ENCODE measurements at regions not wholly inside any gene's neighbourhood (a gene's known extent, or its start where the extent isn't known, plus 50 kb on each side); places are given as distances from the start of the nearest gene placed in this dataset.

- TF ChIP-seq CTCF (conservative IDR thresholded peaks at IDR 0.05), result no peak
- TF ChIP-seq ZFX (IDR thresholded peaks at IDR 0.05), result no peak
These were observed 203.6 kb downstream of the SNX18 start for GRCh38 chr5:54721116-54721515.

GRCh38 chr5:54720341-54720740 is 202.8 kb downstream of the SNX18 start:
- no peak for TF ChIP-seq CTCF (conservative IDR thresholded peaks at IDR 0.05)
- no peak for TF ChIP-seq ZFX (IDR thresholded peaks at IDR 0.05)
- no peak overlapping the region for H3K27ac ChIP-seq

More at GRCh38 chr5:54721116-54721515, 203.6 kb downstream of the SNX18 start:
- no peak overlapping the region for H3K27ac ChIP-seq

- H3K27ac ChIP-seq, result no peak overlapping the region
These were observed 202.1 kb downstream of the SNX18 start for GRCh38 chr5:54719384-54720283.

GRCh38 chr5:54718656-54719055 is 201.1 kb downstream of the SNX18 start:
- no peak overlapping the region for H3K27ac ChIP-seq
- TF ChIP-seq CTCF (conservative IDR thresholded peaks at IDR 0.05) (no peak), ZFX (IDR thresholded peaks at IDR 0.05) (no peak)

More at GRCh38 chr5:54719384-54720283, 202.1 kb downstream of the SNX18 start:
- no peak for TF ChIP-seq CTCF (conservative IDR thresholded peaks at IDR 0.05)
- no peak for TF ChIP-seq ZFX (IDR thresholded peaks at IDR 0.05)

DNA sequence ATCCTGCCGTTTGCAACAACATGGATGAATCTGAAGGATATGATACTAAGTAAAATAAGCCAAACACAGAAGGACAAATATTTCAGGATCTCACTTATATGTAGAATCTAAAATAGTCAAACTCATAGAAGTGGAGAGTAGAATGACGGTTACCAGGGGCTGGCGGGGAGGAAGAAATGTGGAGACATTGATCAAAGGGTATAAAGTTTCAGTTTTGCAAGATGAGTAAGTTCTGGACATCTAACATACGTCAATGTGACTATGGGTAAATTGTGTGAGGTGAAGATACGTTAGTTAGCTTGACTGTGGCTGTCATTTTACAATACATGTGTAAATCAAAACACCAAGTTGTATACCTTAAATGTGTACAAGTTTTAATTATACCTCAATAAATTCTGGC is 200.3 kb downstream of the SNX18 start:
- no peak overlapping the region for H3K27ac ChIP-seq
- TF ChIP-seq CTCF (conservative IDR thresholded peaks at IDR 0.05), result no peak
- no peak for TF ChIP-seq ZFX (IDR thresholded peaks at IDR 0.05)

DNA sequence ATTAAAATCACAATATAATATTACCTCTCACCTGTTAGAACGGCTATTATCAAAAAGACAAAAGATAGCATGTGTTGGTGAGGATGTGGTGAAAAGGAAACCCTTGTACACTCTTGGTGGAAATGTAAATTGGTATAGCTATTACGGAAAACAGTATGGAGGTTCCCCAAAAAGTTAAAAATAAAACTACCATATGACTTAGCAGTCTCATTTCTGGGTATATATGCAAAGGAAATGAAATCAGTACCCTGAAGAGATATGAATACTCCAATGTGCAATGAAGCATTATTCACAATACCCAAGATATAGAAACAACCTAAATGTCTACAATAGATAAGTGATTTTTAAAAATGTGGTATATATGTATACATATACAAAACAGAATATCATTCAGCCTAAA is 199.9 kb downstream of the SNX18 start:
- H3K27ac ChIP-seq, result no peak overlapping the region

More for the DNA sequence above, 199.9 kb downstream of the SNX18 start:
- TF ChIP-seq ZFX (IDR thresholded peaks at IDR 0.05) (no peak), CTCF (conservative IDR thresholded peaks at IDR 0.05) (no peak)
